Loucy (cell line): ENCODE measurements at regions not wholly inside any gene's neighbourhood (a gene's known extent, or its start where the extent isn't known, plus 50 kb on each side); places are given as distances from the start of the nearest gene placed in this dataset.

Experiments
- H2AFZ ChIP-seq: fragments of 200-600 bp; sonication (generic); 2 replicates; pipeline ENCODE4 v1.6.0; 2016; ENCODE audit warnings: antibody characterized with exemption, mild to moderate bottlenecking, low read length, moderate library complexity
- H3F3A ChIP-seq: fragments of 200-600 bp; 2 replicates; pipeline ENCODE4 v1.6.0; 2016; ENCODE audit warnings: antibody characterized with exemption, low read depth, mild to moderate bottlenecking
- H3K27me3 ChIP-seq: fragments of 200-600 bp; sonication (generic); 2 replicates; pipeline ENCODE4 v1.6.1; 2014; ENCODE audit warnings: low read length, mild to moderate bottlenecking; ENCODE audit not compliant: insufficient read depth, poor library complexity, severe bottlenecking
- H3K36me3 ChIP-seq: fragments of 200-600 bp; sonication (generic); 2 replicates; pipeline ENCODE4 v1.6.1; 2016; ENCODE audit warnings: low read length; ENCODE audit not compliant: insufficient read depth
- H3K4me1 ChIP-seq: fragments of 200-600 bp; sonication (generic); 2 replicates; pipeline ENCODE4 v1.5.1; 2014; ENCODE audit warnings: low read length, mild to moderate bottlenecking; ENCODE audit not compliant: insufficient read depth, poor library complexity, severe bottlenecking
- H3K4me2 ChIP-seq: fragments of 200-600 bp; sonication (generic); 2 replicates; pipeline ENCODE4 v1.6.0; 2014; ENCODE audit warnings: antibody characterized with exemption, low read length, low read depth, mild to moderate bottlenecking; ENCODE audit not compliant: poor library complexity, severe bottlenecking
- H3K4me3 ChIP-seq: fragments of 200-600 bp; sonication (generic); 2 replicates; pipeline ENCODE4 v1.5.1; 2014; ENCODE audit warnings: low read length, mild to moderate bottlenecking, mixed read lengths; ENCODE audit not compliant: poor library complexity, severe bottlenecking
- H3K79me2 ChIP-seq: fragments of 200-600 bp; sonication (generic); 2 replicates; pipeline ENCODE4 v1.6.1; 2014; ENCODE audit warnings: low read length; ENCODE audit not compliant: insufficient read depth
- H3K9ac ChIP-seq: fragments of 200-600 bp; sonication (generic); 2 replicates; pipeline ENCODE4 v1.6.0; 2014; ENCODE audit warnings: mild to moderate bottlenecking, low read depth, low read length, moderate library complexity; ENCODE audit not compliant: poor library complexity, severe bottlenecking
- H3K9me2 ChIP-seq: fragments of 200-600 bp; sonication (generic); replicated peaks from 2 replicates; pipeline ENCODE4 v1.6.1; 2016; ENCODE audit warnings: low read depth, low read length, mixed read lengths
- H3K9me3 ChIP-seq: fragments of 200-600 bp; sonication (generic); 2 replicates; pipeline ENCODE4 v1.6.1; 2014; ENCODE audit warnings: mild to moderate bottlenecking, antibody characterized with exemption, low read length, low read depth; ENCODE audit not compliant: insufficient read depth
- H4K20me1 ChIP-seq: fragments of 200-600 bp; sonication (generic); 2 replicates; pipeline ENCODE4 v1.6.0; 2014; ENCODE audit warnings: antibody characterized with exemption, low read length, mild to moderate bottlenecking; ENCODE audit not compliant: insufficient read depth, poor library complexity, severe bottlenecking
- EZH2phosphoT487 ChIP-seq: fragments of 200-600 bp; IDR thresholded peaks from 2 replicates; pipeline ENCODE4 v1.6.1; 2018; ENCODE audit warnings: antibody characterized with exemption, mild to moderate bottlenecking, moderate library complexity, borderline replicate concordance
- TF ChIP-seq, protein P1 (sequence below): fragments of 200-600 bp; sonication (generic); conservative IDR thresholded peaks from 2 replicates; pipeline ENCODE4 v1.5.1; 2014; ENCODE audit warnings: mild to moderate bottlenecking, antibody characterized with exemption, low read length

DNA sequence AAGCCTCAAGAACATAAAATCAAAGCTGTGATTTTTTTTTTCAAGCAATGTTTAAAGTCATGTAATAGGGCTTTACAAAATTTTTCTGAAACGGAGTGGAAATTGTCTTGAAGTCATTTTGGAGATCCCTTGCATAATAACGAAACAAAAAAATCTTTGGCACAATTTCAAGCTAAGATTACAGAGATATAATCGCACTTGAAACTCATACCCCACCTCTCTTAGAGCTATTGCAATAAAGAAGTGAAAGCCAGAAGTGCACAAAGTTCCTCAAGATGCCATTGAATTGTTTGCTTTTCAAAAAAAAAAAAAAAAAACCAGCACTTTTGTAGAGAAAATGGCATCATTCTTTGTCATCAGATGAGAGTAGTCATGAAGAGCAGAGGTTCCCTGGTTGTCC, 152.3 kb downstream of the PAX3 start:
- Histone ChIP-seq H3K4me1 (no peaks in the 10 kb centered on the region), H2AFZ (no peak overlapping the region), H3K79me2 (no peaks in the 10 kb centered on the region), H3K36me3 (no peaks in the 10 kb centered on the region), H3K9ac (no peak overlapping the region), H3K4me3 (no peak overlapping the region), H3K9me3 (no peaks in the 10 kb centered on the region), H3K9me2 (no peaks in the 10 kb centered on the region), H3K4me2 (no peak overlapping the region), H3K27me3 (no peaks in the 10 kb centered on the region), H4K20me1 (no peaks in the 10 kb centered on the region), H3F3A (no peaks in the 10 kb centered on the region)
- no peak for TF ChIP-seq EZH2phosphoT487
- TF ChIP-seq, protein P1, sequence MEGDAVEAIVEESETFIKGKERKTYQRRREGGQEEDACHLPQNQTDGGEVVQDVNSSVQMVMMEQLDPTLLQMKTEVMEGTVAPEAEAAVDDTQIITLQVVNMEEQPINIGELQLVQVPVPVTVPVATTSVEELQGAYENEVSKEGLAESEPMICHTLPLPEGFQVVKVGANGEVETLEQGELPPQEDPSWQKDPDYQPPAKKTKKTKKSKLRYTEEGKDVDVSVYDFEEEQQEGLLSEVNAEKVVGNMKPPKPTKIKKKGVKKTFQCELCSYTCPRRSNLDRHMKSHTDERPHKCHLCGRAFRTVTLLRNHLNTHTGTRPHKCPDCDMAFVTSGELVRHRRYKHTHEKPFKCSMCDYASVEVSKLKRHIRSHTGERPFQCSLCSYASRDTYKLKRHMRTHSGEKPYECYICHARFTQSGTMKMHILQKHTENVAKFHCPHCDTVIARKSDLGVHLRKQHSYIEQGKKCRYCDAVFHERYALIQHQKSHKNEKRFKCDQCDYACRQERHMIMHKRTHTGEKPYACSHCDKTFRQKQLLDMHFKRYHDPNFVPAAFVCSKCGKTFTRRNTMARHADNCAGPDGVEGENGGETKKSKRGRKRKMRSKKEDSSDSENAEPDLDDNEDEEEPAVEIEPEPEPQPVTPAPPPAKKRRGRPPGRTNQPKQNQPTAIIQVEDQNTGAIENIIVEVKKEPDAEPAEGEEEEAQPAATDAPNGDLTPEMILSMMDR: no peak

DNA sequence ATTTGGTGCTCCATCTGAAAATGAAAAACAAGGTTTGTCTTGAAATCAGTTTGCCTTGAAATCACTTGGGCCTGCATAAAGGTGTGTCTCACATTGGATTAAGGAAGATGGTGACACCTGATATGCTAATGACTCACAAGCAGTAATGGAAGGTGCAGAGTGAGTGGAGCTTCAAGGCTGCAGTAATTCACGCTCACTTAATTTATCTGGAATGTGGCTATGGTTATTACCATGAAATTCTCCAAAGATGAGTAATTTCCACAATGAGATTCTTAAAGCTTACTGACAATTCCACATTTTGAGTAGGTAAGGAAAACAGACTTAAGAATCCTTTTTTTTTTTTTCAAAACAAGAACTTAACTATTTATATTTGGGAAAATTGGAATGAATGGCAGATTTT, 156.8 kb downstream of the PAX3 start:
- Histone ChIP-seq H3K9me2 (no peaks in the 10 kb centered on the region), H3K9ac (no peak overlapping the region), H3K36me3 (no peaks in the 10 kb centered on the region), H4K20me1 (no peaks in the 10 kb centered on the region), H3F3A (no peaks in the 10 kb centered on the region), H3K9me3 (no peaks in the 10 kb centered on the region), H3K4me2 (no peak overlapping the region), H2AFZ (no peak overlapping the region), H3K4me1 (no peaks in the 10 kb centered on the region), H3K79me2 (no peaks in the 10 kb centered on the region), H3K4me3 (no peak overlapping the region), H3K27me3 (no peaks in the 10 kb centered on the region)
- no peak for TF ChIP-seq EZH2phosphoT487
- TF ChIP-seq, protein P1: no peak

DNA sequence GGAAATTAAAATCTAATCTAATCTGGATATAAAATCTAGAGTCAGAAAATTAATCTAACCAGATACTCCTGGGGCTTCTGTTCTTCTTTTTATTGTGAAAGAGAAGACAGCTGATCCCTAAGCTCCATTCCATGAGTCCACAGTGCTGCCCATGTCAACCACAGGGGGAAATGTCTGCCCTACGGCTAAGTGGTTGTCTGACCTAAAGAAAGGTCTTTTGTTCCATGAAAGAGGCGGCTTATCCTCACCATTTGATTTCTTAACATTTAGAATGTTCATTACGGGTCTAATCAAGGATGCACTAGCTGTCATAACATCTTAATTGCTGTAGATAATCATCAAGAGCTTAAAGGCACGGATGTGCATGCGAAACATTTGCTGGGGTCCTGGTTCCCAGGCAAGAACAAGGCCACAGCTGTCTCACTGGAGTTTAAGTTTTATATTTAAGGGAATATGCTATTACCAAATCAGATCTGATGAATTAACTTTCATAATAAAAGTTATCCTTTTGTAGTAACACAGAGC, 162.6 kb downstream of the PAX3 start:
- H3K4me3 ChIP-seq: no peak overlapping the region
- H4K20me1 ChIP-seq: no peaks in the 10 kb centered on the region
- H3K4me2 ChIP-seq: no peak overlapping the region
- no peaks in the 10 kb centered on the region for H3F3A ChIP-seq
- no peaks in the 10 kb centered on the region for H3K27me3 ChIP-seq
- H3K9me3 ChIP-seq: no peaks in the 10 kb centered on the region
- no peaks in the 10 kb centered on the region for H3K36me3 ChIP-seq
- no peak overlapping the region for H2AFZ ChIP-seq
- H3K4me1 ChIP-seq: no peaks in the 10 kb centered on the region
- H3K9me2 ChIP-seq: no peaks in the 10 kb centered on the region
- TF ChIP-seq EZH2phosphoT487: no peak
- TF ChIP-seq, protein P1: no peak
- H3K79me2 ChIP-seq: no peaks in the 10 kb centered on the region
- H3K9ac ChIP-seq: no peak overlapping the region
